CD4-positive, alpha-beta T cell (primary cell): ENCODE measurements at regions not wholly inside any gene's neighbourhood (a gene's known extent, or its start where the extent isn't known, plus 50 kb on each side); places are given as distances from the start of the nearest gene placed in this dataset.

Experiments
- ATAC-seq: fragments of 200-7000 bp; cut with Tn5 transposase; one replicate; pipeline ENCODE4 v1.10.0; 2022; ENCODE audit warnings: mild to moderate bottlenecking; ENCODE audit not compliant: poor library complexity
- CTCF ChIA-PET: fragments of 350-600 bp; sonication (Branson Sonifier 250); formaldehyde crosslinking; loops from one replicate; lab custom pipeline; 2021; ENCODE audit warnings: antibody characterized with exemption, inconsistent platforms; lab: Charles Lee
- POLR2A ChIA-PET: fragments of 350-600 bp; sonication (Branson Sonifier 250); formaldehyde crosslinking; loops from one replicate; lab custom pipeline; 2021; ENCODE audit warnings: antibody characterized with exemption, inconsistent platforms; lab: Charles Lee
- DNase-seq, 14 experiments: peaks; one replicate each; pipeline ENCODE4 v3.0.0-alpha.2; 2013 to 2020; ENCODE audit warnings: mixed read lengths in 2 of 14
- H3K27ac ChIP-seq, 2 donors: one replicate each; pipeline versions ENCODE4 v1.5.1 to v1.7.0; 2013; ENCODE audit warnings: low read length in 2 of 2, low read depth in 1 of 2, mild to moderate bottlenecking in 1 of 2
- H3K27me3 ChIP-seq, 2 experiments: 1 replicate in 1 of 2; 2 replicates in 1 of 2; pipeline versions ENCODE4 v1.6.1 to v1.7.0; 2013; ENCODE audit warnings: low read length in 2 of 2, control low read depth in 1 of 2, mild to moderate bottlenecking in 1 of 2, moderate library complexity in 1 of 2; ENCODE audit not compliant: insufficient read depth in 2 of 2, control insufficient read depth in 1 of 2
- H3K36me3 ChIP-seq: one replicate; pipeline ENCODE4 v1.6.1; 2013; ENCODE audit warnings: low read length, control low read depth; ENCODE audit not compliant: insufficient read depth
- H3K4me1 ChIP-seq: one replicate; pipeline ENCODE4 v1.6.1; 2013; ENCODE audit warnings: low read length, control low read depth; ENCODE audit not compliant: insufficient read depth
- H3K4me3 ChIP-seq: one replicate; pipeline ENCODE4 v1.5.1; 2013; ENCODE audit warnings: mild to moderate bottlenecking, low read length, moderate library complexity
- H3K9me3 ChIP-seq, 2 experiments: 1 replicate in 1 of 2; 2 replicates in 1 of 2; pipeline versions ENCODE4 v1.6.1 to v1.7.0; 2013; ENCODE audit warnings: low read length in 2 of 2, mild to moderate bottlenecking in 2 of 2, control low read depth in 1 of 2, moderate library complexity in 1 of 2; ENCODE audit not compliant: control insufficient read depth in 1 of 2, insufficient read depth in 1 of 2
- H3K27ac Mint-ChIP-seq: one replicate; pipeline ENCODE4 v1.8.0; 2020; ENCODE audit warnings: mixed read lengths
- H3K27me3 Mint-ChIP-seq: one replicate; pipeline ENCODE4 v1.8.0; 2021; ENCODE audit warnings: mixed read lengths
- H3K36me3 Mint-ChIP-seq: one replicate; pipeline ENCODE4 v1.8.0; 2021; ENCODE audit warnings: low read depth, mixed read lengths
- H3K4me1 Mint-ChIP-seq: one replicate; pipeline ENCODE4 v1.8.0; 2021; ENCODE audit warnings: low read depth, mixed read lengths
- H3K4me3 Mint-ChIP-seq: one replicate; pipeline ENCODE4 v1.8.0; 2020; ENCODE audit warnings: mild to moderate bottlenecking, mixed read lengths
- H3K9me3 Mint-ChIP-seq: one replicate; pipeline ENCODE4 v1.8.0; 2020; ENCODE audit warnings: mixed read lengths
- CTCF ChIP-seq: fragments of 200-600 bp; IDR thresholded peaks from one replicate; pipeline ENCODE4 v1.8.0; 2022; ENCODE audit warnings: antibody characterized with exemption, mild to moderate bottlenecking
- intact Hi-C, 2 experiments: fragments of 100-400 bp; cut with DNase I in 1 of 2; cut with micrococcal nuclease in 1 of 2; formaldehyde crosslinking; loops; one replicate each; pipeline versions ENCODE4 v1.15.1 to v1.9.0; 2023 to 2025; cut with DNase I, micrococcal nuclease

GRCh38 chr16:73503093-73503492 is 455.2 kb upstream of the ZFHX3 start:
- no peak for ATAC-seq
- CTCF ChIA-PET: no interaction called here

GRCh38 chr16:73499276-73499675 is 451.3 kb upstream of the ZFHX3 start:
- no peak for TF ChIP-seq CTCF
- CTCF ChIA-PET: no interaction called here
- no peaks in the 10 kb centered on the region for H3K36me3 ChIP-seq
- no peak overlapping the region for H3K27ac Mint-ChIP-seq
- no peaks in the 10 kb centered on the region for H3K27me3 Mint-ChIP-seq
- no peak for ATAC-seq
- H3K27ac ChIP-seq: no peak overlapping the region
- peaks cover 0 to 7% of the 10 kb centered on the region in 2 experiments for H3K9me3 ChIP-seq
- intact Hi-C loops: no loop called here
- no peak overlapping the region for H3K4me3 ChIP-seq
- H3K4me3 Mint-ChIP-seq: no peak overlapping the region
- POLR2A ChIA-PET: no interaction called here
- no peak for DNase-seq
- H3K4me1 ChIP-seq: no peaks in the 10 kb centered on the region
- H3K9me3 Mint-ChIP-seq: no peaks in the 10 kb centered on the region
- H3K4me1 Mint-ChIP-seq: no peaks in the 10 kb centered on the region
- no peaks in the 10 kb centered on the region for H3K36me3 Mint-ChIP-seq
- no peaks in the 10 kb centered on the region for H3K27me3 ChIP-seq

More at GRCh38 chr16:73503093-73503492, 455.2 kb upstream of the ZFHX3 start:
- intact Hi-C loops: no loop called here
- H3K36me3 Mint-ChIP-seq: no peaks in the 10 kb centered on the region
- no peak overlapping the region for H3K27ac Mint-ChIP-seq
- H3K9me3 ChIP-seq: peaks cover 0 to 4% of the 10 kb centered on the region in 2 experiments
- H3K36me3 ChIP-seq: no peaks in the 10 kb centered on the region
- no peak for DNase-seq
- no peak overlapping the region for H3K27ac ChIP-seq
- TF ChIP-seq CTCF: no peak
- no peak overlapping the region for H3K4me3 ChIP-seq
- H3K4me3 Mint-ChIP-seq: no peak overlapping the region
- POLR2A ChIA-PET: no interaction called here
- H3K27me3 Mint-ChIP-seq: no peaks in the 10 kb centered on the region
- no peaks in the 10 kb centered on the region for H3K4me1 ChIP-seq
- H3K27me3 ChIP-seq: no peaks in the 10 kb centered on the region
- H3K4me1 Mint-ChIP-seq: no peaks in the 10 kb centered on the region
- no peaks in the 10 kb centered on the region for H3K9me3 Mint-ChIP-seq

DNA sequence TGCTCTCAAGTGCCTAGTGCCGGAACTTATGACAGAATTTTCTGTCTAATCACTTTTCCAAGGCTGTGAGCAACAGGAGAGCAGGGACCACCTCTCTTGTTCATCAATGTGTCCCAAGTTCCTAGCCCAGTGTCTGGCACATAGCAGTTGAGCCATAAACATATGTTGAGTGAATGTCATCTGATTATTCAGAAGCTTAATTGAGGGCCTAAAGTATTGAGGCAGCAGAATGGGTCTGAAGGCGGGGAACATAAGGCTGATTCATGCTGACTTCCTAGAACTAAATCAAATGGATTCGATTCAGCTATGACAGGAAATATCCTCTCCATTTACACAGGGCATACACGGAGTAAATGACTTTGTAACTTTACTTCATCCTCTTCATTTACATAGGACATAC is 438.0 kb upstream of the ZFHX3 start:
- H3K9me3 Mint-ChIP-seq: peaks cover 5% of the 10 kb centered on the region
- Histone ChIP-seq H3K27me3 (peaks cover 0 to 6% of the 10 kb centered on the region in 2 experiments), H3K4me1 (no peaks in the 10 kb centered on the region), H3K27ac (no peak overlapping the region), H3K36me3 (no peaks in the 10 kb centered on the region), H3K9me3 (peaks cover 0 to 14% of the 10 kb centered on the region in 2 experiments), H3K4me3 (no peak overlapping the region)
- peaks cover 36% of the 10 kb centered on the region for H3K27me3 Mint-ChIP-seq
- CTCF ChIA-PET: no interaction called here
- no peak for TF ChIP-seq CTCF
- no peak for DNase-seq
- intact Hi-C loops: no loop called here
- H3K4me3 Mint-ChIP-seq: no peak overlapping the region
- H3K4me1 Mint-ChIP-seq: peaks cover 9% of the 10 kb centered on the region
- no peaks in the 10 kb centered on the region for H3K36me3 Mint-ChIP-seq
- no peak overlapping the region for H3K27ac Mint-ChIP-seq
- POLR2A ChIA-PET: no interaction called here
- no peak for ATAC-seq
